NCI-H510A (cell line): ENCODE measurements at regions not wholly inside any gene's neighbourhood (a gene's known extent, or its start where the extent isn't known, plus 50 kb on each side); places are given as distances from the start of the nearest gene placed in this dataset.
"Not testable (repeated sequence)": the region's sequence is repeated elsewhere in the genome, so short reads cannot be mapped to it uniquely, and the experiment has no call there.

Experiments used
- DNase-seq: peaks from one replicate; lab custom pipeline; 2025; lab: John Stamatoyannopoulos, UW

GRCh38 chr13:106095919-106096318 is 439.5 kb downstream of the EFNB2 start:
- no peak for DNase-seq

- no peak for DNase-seq
Observed at GRCh38 chr13:106095406-106095805, 440.1 kb downstream of the EFNB2 start.

- DNase-seq, result no peak
Observed at GRCh38 chr13:106090001-106090400, 445.5 kb downstream of the EFNB2 start.

GRCh38 chr13:106089261-106089980 is 446.0 kb downstream of the EFNB2 start:
- DNase-seq, result no peak

- DNase-seq, result no peak
Observed at GRCh38 chr13:106088085-106088484, 447.4 kb downstream of the EFNB2 start.

GRCh38 chr13:106087201-106087600 is 448.3 kb downstream of the EFNB2 start:
- no peak for DNase-seq

- DNase-seq, result no peak
Observed at GRCh38 chr13:106083620-106084350, 451.7 kb downstream of the EFNB2 start.

GRCh38 chr13:106081221-106081620 is 454.2 kb downstream of the EFNB2 start:
- DNase-seq, result not testable (repeated sequence)

- DNase-seq, result no peak
Observed at GRCh38 chr13:106078191-106078590, 457.3 kb downstream of the EFNB2 start.

GRCh38 chr13:106077017-106077416 is 458.4 kb downstream of the EFNB2 start:
- DNase-seq, result no peak

- DNase-seq, result no peak
Observed at GRCh38 chr13:106072014-106072413, 463.4 kb downstream of the EFNB2 start.

GRCh38 chr13:106063591-106064313 is 471.7 kb downstream of the EFNB2 start:
- no peak for DNase-seq

GRCh38 chr13:106061781-106062180 is 473.7 kb downstream of the EFNB2 start:
- no peak for DNase-seq

GRCh38 chr13:106056851-106057250 is 478.6 kb downstream of the EFNB2 start:
- DNase-seq, result no peak

GRCh38 chr13:106052200-106052767 is 483.2 kb downstream of the EFNB2 start:
- no peak for DNase-seq

GRCh38 chr13:106049171-106049570 is 486.3 kb downstream of the EFNB2 start:
- DNase-seq, result no peak

- no peak for DNase-seq
Observed at GRCh38 chr13:106048386-106048785, 487.1 kb downstream of the EFNB2 start.

GRCh38 chr13:106047859-106048258 is 487.6 kb downstream of the EFNB2 start:
- no peak for DNase-seq

GRCh38 chr13:106042996-106043581 is 492.4 kb downstream of the EFNB2 start:
- DNase-seq, result no peak

GRCh38 chr13:106041445-106041844 is 494.0 kb downstream of the EFNB2 start:
- DNase-seq, result no peak

- DNase-seq, result no peak
Observed at GRCh38 chr13:106038752-106039151, 496.7 kb downstream of the EFNB2 start.

GRCh38 chr13:106036870-106037269 is 498.6 kb downstream of the EFNB2 start:
- DNase-seq, result no peak
